ENCODE measurements at regions not wholly inside any gene's neighbourhood (a gene's known extent, or its start where the extent isn't known, plus 50 kb on each side); places are given as distances from the start of the nearest gene placed in this dataset.

- no peak overlapping the region for H2BK5ac ChIP-seq (ENCODE audit: low read depth, low read length)
- no peak overlapping the region for H3K9ac ChIP-seq (replicated peaks in 1 of 4; ENCODE audit: extremely low read depth in 1 of 4, low read depth in 3 of 4, low read length in 3 of 4)
- no peaks in the 10 kb centered on the region for H3K4me1 ChIP-seq (replicated peaks in 1 of 4; ENCODE audit: control insufficient read depth in 3 of 4, insufficient read depth in 4 of 4, low read length in 3 of 4)
- no peak overlapping the region for H4K5ac ChIP-seq (ENCODE audit: insufficient read length, low read depth, low read length)
- no peak for FAIRE-seq
- H3K18ac ChIP-seq (ENCODE audit: extremely low read depth, low read length), result no peak overlapping the region
- no peak overlapping the region for H3K4me2 ChIP-seq (ENCODE audit: insufficient read depth in 1 of 2, low read depth in 2 of 2, low read length in 2 of 2)
- no peaks in the 10 kb centered on the region for H3K79me1 ChIP-seq (ENCODE audit: low read depth, low read length)
- H2BK120ac ChIP-seq (replicated peaks; ENCODE audit: low read depth, low read length), result no peak overlapping the region
- 88% methylated on average over 1 of the region's 1 CpG; no CpG with 5 or more reads in 1 of the 2 experiments for WGBS, 2 experiments (ENCODE audit: extremely low coverage in 1 of 2, insufficient coverage in 1 of 2, insufficient read length in 1 of 2, insufficient replicate concordance in 2 of 2, low coverage in 1 of 2, low lambda C conversion rate in 2 of 2, missing lambda C conversion rate in 1 of 2)
- DNase-seq (ENCODE audit: low read depth in 1 of 2, low spot score in 2 of 2), result no peak
- H4K20me1 ChIP-seq (replicated peaks in 1 of 2; ENCODE audit: control insufficient read depth in 1 of 2, insufficient read depth in 2 of 2, low read length in 2 of 2), result no peaks in the 10 kb centered on the region
- no peak overlapping the region for H3K4me3 ChIP-seq (ENCODE audit: extremely low read depth in 1 of 4, insufficient read depth in 2 of 4, low read depth in 3 of 4, low read length in 4 of 4)
- no peaks in the 10 kb centered on the region for H3K27me3 ChIP-seq (replicated peaks in 1 of 4; ENCODE audit: control insufficient read depth in 3 of 4, extremely low read depth in 1 of 4, insufficient read depth in 3 of 4, low read length in 3 of 4)
- H2BK15ac ChIP-seq (ENCODE audit: low read length), result no peak overlapping the region
- no peak overlapping the region for H3K14ac ChIP-seq (ENCODE audit: insufficient read length)
- no peak overlapping the region for H3K23ac ChIP-seq (ENCODE audit: insufficient read length)
- H4K8ac ChIP-seq (ENCODE audit: extremely low read depth, insufficient read depth, low read length), result no peak overlapping the region
- H3K79me2 ChIP-seq (ENCODE audit: control insufficient read depth in 1 of 2, insufficient read depth in 2 of 2, low read length in 2 of 2), result no peaks in the 10 kb centered on the region
- no peak overlapping the region for H3K4ac ChIP-seq (replicated peaks; ENCODE audit: insufficient read length, low read depth, low read length)
- no peaks in the 10 kb centered on the region for H3K23me2 ChIP-seq (ENCODE audit: low read depth, low read length)
- no peak overlapping the region for H2BK12ac ChIP-seq (ENCODE audit: low read depth, low read length)
- peaks cover 0 to 7% of the 10 kb centered on the region in 2 experiments; a peak in 2 of 4 replicates for H3K9me3 ChIP-seq (ENCODE audit: insufficient read depth in 2 of 2, low read depth in 1 of 2, low read length in 1 of 2)
- ChIA-PET CTCF (ENCODE audit: partially characterized antibody) (interaction anchor here (0.6 to 1.3 kb wide), 3 partner anchors 11 to 1058 kb away, joined by 3 to 4 read pairs (median 4); no protein-coding TSS in a partner anchor), POLR2A (ENCODE audit: partially characterized antibody) (no interaction called here)
- H2AK5ac ChIP-seq (ENCODE audit: low read depth, low read length), result no peak overlapping the region
- no peak overlapping the region for H2AFZ ChIP-seq (ENCODE audit: low read length)
- no peaks in the 10 kb centered on the region for H3K36me3 ChIP-seq (ENCODE audit: control insufficient read depth in 2 of 4, insufficient read depth in 4 of 4, low read length in 3 of 4)
- H4K91ac ChIP-seq (replicated peaks; ENCODE audit: insufficient read length, low read length), result no peak overlapping the region
- no peak overlapping the region for H2BK20ac ChIP-seq (ENCODE audit: low read length)
- no peak overlapping the region for H3K56ac ChIP-seq (replicated peaks; ENCODE audit: insufficient read length, low read depth, low read length)
- H3K27ac ChIP-seq (ENCODE audit: low read depth, low read length), result no peak overlapping the region
- TF ChIP-seq CBX5 (IDR thresholded peaks at IDR 0.05; ENCODE audit: low read depth, low read length) (no peak), JUND (IDR thresholded peaks at IDR 0.05; ENCODE audit: low read length) (no peak), USF2 (IDR thresholded peaks at IDR 0.05; ENCODE audit: low read length) (no peak), ASH2L (IDR thresholded peaks at IDR 0.05; ENCODE audit: low read length) (no peak), FOSL1 (IDR thresholded peaks at IDR 0.05; ENCODE audit: insufficient read depth, low read depth, low read length) (no peak), SIRT6 (IDR thresholded peaks at IDR 0.05; ENCODE audit: low read length) (no peak), SRF (IDR thresholded peaks at IDR 0.05; ENCODE audit: low read depth, low read length) (no peak), EZH2 (IDR thresholded peaks at IDR 0.05; ENCODE audit: low read depth, low read length, severe bottlenecking) (no peak), HDAC2 (IDR thresholded peaks at IDR 0.05; ENCODE audit: borderline replicate concordance in 1 of 2, low read depth in 2 of 2, low read length in 2 of 2) (no peak), CEBPB (IDR thresholded peaks at IDR 0.05; ENCODE audit: low read depth, low read length) (no peak), TEAD4 (IDR thresholded peaks at IDR 0.05; ENCODE audit: low read depth, low read length) (no peak), NRF1 (IDR thresholded peaks at IDR 0.05; ENCODE audit: low read depth, low read length) (no peak), KDM1A (IDR thresholded peaks at IDR 0.05; ENCODE audit: borderline replicate concordance, low read length) (no peak), CHD1 (IDR thresholded peaks at IDR 0.05; ENCODE audit: low read depth, low read length) (no peak), POLR2A (IDR thresholded peaks at IDR 0.05; ENCODE audit: control extremely low read depth in 1 of 2, low read depth in 2 of 2, low read length in 2 of 2) (no peak)
Measured at GRCh38 chr11:81203876-81204275, 1529.8 kb downstream of the FAM181B start.

Data from H1 (cell line).